ENCODE measurements at regions not wholly inside any gene's neighbourhood (a gene's known extent, or its start where the extent isn't known, plus 50 kb on each side); places are given as distances from the start of the nearest gene placed in this dataset.
A peak's percentile ranks its signal among the peaks of the same experiment; 100 is the strongest.
"Not testable (repeated sequence)": the region's sequence is repeated elsewhere in the genome, so short reads cannot be mapped to it uniquely, and the experiment has no call there.

- no peak for DNase-seq (ENCODE audit: low spot score)
- FAIRE-seq: no peak
Measured at GRCh38 chr13:50521006-50521830, 322.3 kb downstream of the DLEU7 start.

- DNase-seq (ENCODE audit: low spot score) (no peak), FAIRE-seq (no peak)
Measured at GRCh38 chr13:50521831-50522149, 321.7 kb downstream of the DLEU7 start.

- FAIRE-seq (no peak), DNase-seq (ENCODE audit: low spot score) (no peak)
Measured at GRCh38 chr13:50522506-50522905, 321.0 kb downstream of the DLEU7 start.

GRCh38 chr13:50523307-50523706, 320.2 kb downstream of the DLEU7 start:
- DNase-seq (ENCODE audit: low spot score) (no peak), FAIRE-seq (no peak)

- no peak for DNase-seq (ENCODE audit: low spot score)
- no peak for FAIRE-seq
Measured at GRCh38 chr13:50524560-50524959, 318.9 kb downstream of the DLEU7 start.

- no peak for FAIRE-seq
- DNase-seq (ENCODE audit: low spot score): no peak
Measured at GRCh38 chr13:50526661-50527071, 316.8 kb downstream of the DLEU7 start.

GRCh38 chr13:50527188-50527587, 316.3 kb downstream of the DLEU7 start:
- DNase-seq (ENCODE audit: low spot score) (no peak), FAIRE-seq (no peak)

GRCh38 chr13:50527612-50528509, 315.6 kb downstream of the DLEU7 start:
- FAIRE-seq (peak; percentile 57), DNase-seq (ENCODE audit: low spot score) (peak; percentile 59)

GRCh38 chr13:50529154-50529882, 314.2 kb downstream of the DLEU7 start:
- FAIRE-seq: peak; percentile 80
- peak; percentile 74 for DNase-seq (ENCODE audit: low spot score)

GRCh38 chr13:50531917-50532899, 311.3 kb downstream of the DLEU7 start:
- DNase-seq (ENCODE audit: low spot score): no peak
- FAIRE-seq: peak; percentile 68

GRCh38 chr13:50535050-50535449, 308.4 kb downstream of the DLEU7 start:
- DNase-seq (ENCODE audit: low spot score): no peak
- FAIRE-seq: no peak

- FAIRE-seq (no peak), DNase-seq (ENCODE audit: low spot score) (no peak)
Measured at GRCh38 chr13:50537029-50537428, 306.5 kb downstream of the DLEU7 start.

- FAIRE-seq: no peak
- DNase-seq (ENCODE audit: low spot score): no peak
Measured at GRCh38 chr13:50539791-50540530, 303.5 kb downstream of the DLEU7 start.

GRCh38 chr13:50543141-50543540, 300.4 kb downstream of the DLEU7 start:
- DNase-seq (ENCODE audit: low spot score) (no peak), FAIRE-seq (no peak)

GRCh38 chr13:50543782-50544181, 299.7 kb downstream of the DLEU7 start:
- FAIRE-seq: peak; percentile 33
- DNase-seq (ENCODE audit: low spot score): peak; percentile 14

GRCh38 chr13:50544211-50544610, 299.3 kb downstream of the DLEU7 start:
- DNase-seq (ENCODE audit: low spot score): no peak
- no peak for FAIRE-seq

GRCh38 chr13:50547175-50547574, 296.3 kb downstream of the DLEU7 start:
- not testable (repeated sequence) for DNase-seq (ENCODE audit: low spot score); FAIRE-seq

GRCh38 chr13:50548586-50548985, 294.9 kb downstream of the DLEU7 start:
- FAIRE-seq: no peak
- no peak for DNase-seq (ENCODE audit: low spot score)

- DNase-seq (ENCODE audit: low spot score) (no peak), FAIRE-seq (no peak)
Measured at GRCh38 chr13:50549221-50549942, 294.1 kb downstream of the DLEU7 start.
